ENCODE measurements at regions not wholly inside any gene's neighbourhood (a gene's known extent, or its start where the extent isn't known, plus 50 kb on each side); places are given as distances from the start of the nearest gene placed in this dataset.

GRCh38 chr4:141580523-141580922 is 55.9 kb upstream of the IL15 start:
- TF ChIP-seq CTCF (IDR thresholded peaks at IDR 0.05; ENCODE audit: low read depth, low read length, poor library complexity, severe bottlenecking): no peak
- no peak for TF ChIP-seq EZH2phosphoT487 (IDR thresholded peaks at IDR 0.05; ENCODE audit: borderline replicate concordance, low read length)
